ENCODE measurements at regions not wholly inside any gene's neighbourhood (a gene's known extent, or its start where the extent isn't known, plus 50 kb on each side); places are given as distances from the start of the nearest gene placed in this dataset.

GRCh38 chr11:128187377-128187776 lies 400.0 kb downstream of the ETS1 start:
- no peak for FAIRE-seq

- FAIRE-seq = no peak
Measured at GRCh38 chr11:128184981-128185380, 402.4 kb downstream of the ETS1 start.

- no peak for FAIRE-seq
Measured at GRCh38 chr11:128182844-128183243, 404.5 kb downstream of the ETS1 start.

- no peak for FAIRE-seq
Measured at GRCh38 chr11:128181984-128182383, 405.4 kb downstream of the ETS1 start.

- FAIRE-seq = no peak
Measured at GRCh38 chr11:128181088-128181480, 406.3 kb downstream of the ETS1 start.

GRCh38 chr11:128180441-128181087 lies 406.8 kb downstream of the ETS1 start:
- no peak for FAIRE-seq

GRCh38 chr11:128179512-128179911 lies 407.8 kb downstream of the ETS1 start:
- FAIRE-seq = no peak

GRCh38 chr11:128179039-128179438 lies 408.3 kb downstream of the ETS1 start:
- FAIRE-seq = no peak

GRCh38 chr11:128174465-128175291 lies 412.7 kb downstream of the ETS1 start:
- no peak for FAIRE-seq

- peak; percentile 86 for FAIRE-seq
Measured at GRCh38 chr11:128172046-128172878, 415.1 kb downstream of the ETS1 start.

GRCh38 chr11:128171506-128171905 lies 415.9 kb downstream of the ETS1 start:
- FAIRE-seq = no peak

- no peak for FAIRE-seq
Measured at GRCh38 chr11:128165572-128165971, 421.8 kb downstream of the ETS1 start.

GRCh38 chr11:128164080-128164741 lies 423.1 kb downstream of the ETS1 start:
- no peak for FAIRE-seq

- no peak for FAIRE-seq
Measured at GRCh38 chr11:128161994-128162393, 425.4 kb downstream of the ETS1 start.

- FAIRE-seq = no peak
Measured at GRCh38 chr11:128161436-128161835, 425.9 kb downstream of the ETS1 start.

GRCh38 chr11:128158860-128159259 lies 428.5 kb downstream of the ETS1 start:
- FAIRE-seq = no peak

GRCh38 chr11:128157423-128158298 lies 429.7 kb downstream of the ETS1 start:
- peak; percentile 86 for FAIRE-seq

- FAIRE-seq = no peak
Measured at GRCh38 chr11:128156486-128156885, 430.9 kb downstream of the ETS1 start.

- no peak for FAIRE-seq
Measured at GRCh38 chr11:128155590-128155989, 431.8 kb downstream of the ETS1 start.

- no peak for FAIRE-seq
Measured at GRCh38 chr11:128153697-128154048, 433.7 kb downstream of the ETS1 start.

GRCh38 chr11:128152796-128153696 lies 434.3 kb downstream of the ETS1 start:
- no peak for FAIRE-seq
